ENCODE measurements at regions not wholly inside any gene's neighbourhood (a gene's known extent, or its start where the extent isn't known, plus 50 kb on each side); places are given as distances from the start of the nearest gene placed in this dataset.

GRCh38 chr5:3654515-3654914 lies 58.9 kb downstream of the IRX1 start:
- TF ChIP-seq GATA3 (IDR thresholded peaks at IDR 0.05; ENCODE audit: low read depth, low read length) (no peak), GATA2 (IDR thresholded peaks at IDR 0.05; ENCODE audit: low read depth, low read length) (no peak)

- TF ChIP-seq GATA3 (IDR thresholded peaks at IDR 0.05; ENCODE audit: low read depth, low read length) (no peak), GATA2 (IDR thresholded peaks at IDR 0.05; ENCODE audit: low read depth, low read length) (no peak)
Observed at GRCh38 chr5:3656803-3657202, 61.2 kb downstream of the IRX1 start.

DNA sequence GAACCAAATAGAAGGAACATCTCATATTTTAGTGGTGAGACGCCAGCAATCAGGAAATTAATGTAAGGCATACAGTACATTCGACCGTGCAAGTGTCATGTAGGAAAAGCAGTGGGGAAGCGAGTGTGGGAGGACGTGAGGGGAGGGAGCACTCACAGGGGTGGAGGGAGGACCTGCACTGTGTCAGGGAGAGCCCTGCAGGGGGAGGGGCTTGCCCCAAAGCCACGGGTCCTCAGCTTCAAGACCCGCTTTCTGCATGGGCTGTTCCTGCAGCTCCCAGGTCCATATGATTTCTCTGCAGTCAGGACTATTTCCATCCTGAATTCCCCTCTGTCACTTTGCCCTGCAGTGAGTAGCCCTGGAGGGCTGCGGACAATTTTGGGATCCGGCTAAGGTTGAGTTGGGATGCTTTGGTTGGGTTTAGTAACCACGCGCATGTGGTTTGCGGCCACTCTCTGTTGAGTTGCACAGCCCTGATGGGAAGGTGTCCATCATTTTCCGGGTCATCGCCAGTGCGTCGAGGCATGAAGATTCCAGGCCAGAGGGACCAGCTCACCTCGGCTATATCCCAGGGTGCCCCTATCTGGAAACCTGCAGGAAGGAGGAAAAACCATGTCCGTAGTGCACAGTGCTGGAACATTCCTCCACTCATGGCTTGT lies 61.9 kb downstream of the IRX1 start:
- no peak for TF ChIP-seq GATA3 (IDR thresholded peaks at IDR 0.05; ENCODE audit: low read depth, low read length)
- no peak for TF ChIP-seq GATA2 (IDR thresholded peaks at IDR 0.05; ENCODE audit: low read depth, low read length)

- TF ChIP-seq GATA3 (IDR thresholded peaks at IDR 0.05; ENCODE audit: low read depth, low read length): no peak
- no peak for TF ChIP-seq GATA2 (IDR thresholded peaks at IDR 0.05; ENCODE audit: low read depth, low read length)
Observed at GRCh38 chr5:3658929-3659328, 63.3 kb downstream of the IRX1 start.

GRCh38 chr5:3659907-3660306 lies 64.3 kb downstream of the IRX1 start:
- no peak for TF ChIP-seq GATA2 (IDR thresholded peaks at IDR 0.05; ENCODE audit: low read depth, low read length)
- TF ChIP-seq GATA3 (IDR thresholded peaks at IDR 0.05; ENCODE audit: low read depth, low read length): no peak

DNA sequence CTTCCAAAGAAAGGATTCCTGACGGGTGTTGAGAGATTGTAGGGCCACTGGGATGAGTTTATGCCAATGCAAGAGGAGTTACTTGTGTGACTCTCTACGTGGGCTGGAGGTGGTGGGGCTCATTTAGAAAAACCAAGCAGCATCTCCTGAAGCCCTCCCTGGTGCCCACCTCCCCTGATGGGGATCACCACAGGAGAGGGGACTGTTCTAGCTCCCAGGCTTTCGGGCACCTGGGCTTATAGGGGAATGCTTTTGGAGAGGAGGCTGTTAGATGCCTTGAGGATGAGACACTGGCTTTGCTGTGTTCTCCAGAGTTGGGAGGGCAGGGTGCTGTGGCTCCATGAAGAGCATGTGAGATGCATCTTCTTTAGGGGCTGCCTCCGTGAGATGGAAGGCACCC lies 65.0 kb downstream of the IRX1 start:
- no peak for TF ChIP-seq GATA2 (IDR thresholded peaks at IDR 0.05; ENCODE audit: low read depth, low read length)
- TF ChIP-seq GATA3 (IDR thresholded peaks at IDR 0.05; ENCODE audit: low read depth, low read length): no peak

DNA sequence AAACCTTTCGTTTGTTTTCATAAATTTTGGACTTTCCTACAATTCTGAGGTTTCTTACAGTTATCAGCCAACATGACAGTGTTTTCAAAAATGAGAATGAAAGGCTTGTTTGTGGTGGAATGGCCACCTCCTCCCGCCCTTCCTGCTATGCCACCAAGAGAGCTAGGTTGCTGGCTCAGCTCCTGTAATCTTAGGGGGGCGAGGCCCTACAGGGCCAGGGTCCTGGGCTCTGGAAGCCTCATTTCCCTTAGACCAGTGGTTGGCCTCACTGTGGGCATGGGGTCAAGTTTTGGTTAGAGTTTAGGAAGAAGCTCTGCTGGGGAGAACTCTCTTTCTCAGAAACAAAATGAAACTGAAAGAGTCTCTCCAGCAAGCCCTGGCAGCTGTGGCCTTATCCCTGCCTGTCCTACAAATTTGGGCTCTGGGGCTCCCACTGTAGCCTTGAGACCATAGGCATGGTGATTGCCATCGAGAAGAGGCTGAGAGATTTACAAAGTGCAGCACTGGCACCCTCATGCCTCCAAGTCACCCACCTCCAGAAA lies 66.2 kb downstream of the IRX1 start:
- TF ChIP-seq GATA3 (IDR thresholded peaks at IDR 0.05; ENCODE audit: low read depth, low read length): no peak
- no peak for TF ChIP-seq GATA2 (IDR thresholded peaks at IDR 0.05; ENCODE audit: low read depth, low read length)

DNA sequence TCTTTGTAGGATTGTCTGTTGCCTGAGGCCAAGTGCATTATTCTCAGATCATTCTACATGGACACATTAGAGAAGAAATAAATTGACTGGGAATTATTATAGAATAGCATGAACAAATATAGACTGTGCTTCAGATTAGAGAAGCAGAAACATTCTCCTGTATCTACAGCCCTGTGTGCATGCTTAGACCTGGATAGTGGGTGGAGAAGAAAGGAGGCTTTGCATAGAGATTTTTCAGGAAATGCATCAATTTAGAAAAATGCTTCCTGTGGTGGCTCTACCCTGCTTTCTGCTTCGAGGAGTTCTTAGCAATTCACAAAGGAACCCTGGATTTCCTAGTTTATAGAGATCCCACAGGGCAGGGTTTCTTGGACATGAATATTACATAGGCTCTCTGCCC lies 66.7 kb downstream of the IRX1 start:
- TF ChIP-seq GATA3 (IDR thresholded peaks at IDR 0.05; ENCODE audit: low read depth, low read length) (no peak), GATA2 (IDR thresholded peaks at IDR 0.05; ENCODE audit: low read depth, low read length) (no peak)

GRCh38 chr5:3671337-3671736 lies 75.7 kb downstream of the IRX1 start:
- TF ChIP-seq GATA3 (IDR thresholded peaks at IDR 0.05; ENCODE audit: low read depth, low read length) (no peak), GATA2 (IDR thresholded peaks at IDR 0.05; ENCODE audit: low read depth, low read length) (no peak)

- TF ChIP-seq GATA3 (IDR thresholded peaks at IDR 0.05; ENCODE audit: low read depth, low read length): no peak
- TF ChIP-seq GATA2 (IDR thresholded peaks at IDR 0.05; ENCODE audit: low read depth, low read length): no peak
Observed at GRCh38 chr5:3678801-3679200, 83.2 kb downstream of the IRX1 start.

DNA sequence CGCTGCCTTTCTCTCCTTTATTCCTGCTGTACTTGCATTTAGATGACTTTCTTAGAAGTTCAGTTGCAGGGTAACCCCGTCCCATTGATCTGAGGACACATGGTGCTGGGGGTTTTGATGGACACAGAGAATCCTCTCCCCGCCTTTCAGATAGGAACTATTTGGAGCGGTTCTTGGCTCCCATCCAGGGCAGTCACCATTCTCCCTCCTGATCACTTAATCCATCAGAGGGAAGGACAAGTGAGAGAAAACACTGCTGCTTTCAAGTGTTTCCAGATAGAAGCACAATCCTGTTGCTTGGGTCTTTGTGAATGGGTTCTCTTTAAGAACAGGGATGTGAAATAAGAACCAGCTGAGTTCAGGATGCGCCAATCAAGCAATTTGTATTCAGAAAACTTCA lies 85.2 kb downstream of the IRX1 start:
- no peak for TF ChIP-seq GATA3 (IDR thresholded peaks at IDR 0.05; ENCODE audit: low read depth, low read length)
- no peak for TF ChIP-seq GATA2 (IDR thresholded peaks at IDR 0.05; ENCODE audit: low read depth, low read length)

- TF ChIP-seq GATA3 (IDR thresholded peaks at IDR 0.05; ENCODE audit: low read depth, low read length) (no peak), GATA2 (IDR thresholded peaks at IDR 0.05; ENCODE audit: low read depth, low read length) (no peak)
Observed at GRCh38 chr5:3684118-3684517, 88.5 kb downstream of the IRX1 start.

GRCh38 chr5:3684771-3685354 lies 89.2 kb downstream of the IRX1 start:
- TF ChIP-seq GATA2 (IDR thresholded peaks at IDR 0.05; ENCODE audit: low read depth, low read length) (no peak), GATA3 (IDR thresholded peaks at IDR 0.05; ENCODE audit: low read depth, low read length) (no peak)

- no peak for TF ChIP-seq GATA3 (IDR thresholded peaks at IDR 0.05; ENCODE audit: low read depth, low read length)
- TF ChIP-seq GATA2 (IDR thresholded peaks at IDR 0.05; ENCODE audit: low read depth, low read length): no peak
Observed at GRCh38 chr5:3694819-3695218, 99.2 kb downstream of the IRX1 start.

DNA sequence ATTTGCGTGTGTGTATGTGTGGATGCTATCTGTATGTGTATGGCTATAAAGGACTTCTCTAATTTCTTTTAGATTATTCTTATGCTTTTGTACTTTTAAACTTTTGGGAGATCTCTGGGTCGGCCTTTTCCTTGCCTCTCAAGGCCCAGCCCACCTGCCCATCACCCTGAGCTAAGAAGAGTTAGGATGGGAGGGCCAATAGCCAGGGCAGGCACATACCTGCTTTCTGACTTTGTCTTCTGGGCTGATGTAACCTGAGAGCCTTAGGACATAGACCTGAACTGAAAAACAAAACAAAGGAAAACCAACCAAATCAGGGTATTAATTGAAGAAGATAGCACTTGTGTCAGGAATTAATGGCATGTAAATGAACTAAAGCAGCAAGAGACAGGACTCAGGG lies 100.2 kb downstream of the IRX1 start:
- TF ChIP-seq GATA2 (IDR thresholded peaks at IDR 0.05; ENCODE audit: low read depth, low read length): no peak
- TF ChIP-seq GATA3 (IDR thresholded peaks at IDR 0.05; ENCODE audit: low read depth, low read length): no peak
